GM12878 (cell line): ENCODE measurements at regions not wholly inside any gene's neighbourhood (a gene's known extent, or its start where the extent isn't known, plus 50 kb on each side); places are given as distances from the start of the nearest gene placed in this dataset.

Experiments
- ATAC-seq: fragments of 200-7000 bp; cut with Tn5 transposase; 3 replicates; pipeline ENCODE4 v1.9.1; 2020; ENCODE audit warnings: mild to moderate bottlenecking, moderate library complexity
- BruUV-seq: library from RNA; stranded (reverse); fragments of 400-500 nt; replicated peaks from 2 replicates; lab custom pipeline; 2021; lab: Mats Ljungman, UMichigan
- CTCF ChIA-PET: fragments of 300-600 bp; sonication (Branson Sonifier 250); formaldehyde crosslinking; extraction: SDS; loops from one replicate; lab custom pipeline; 2021; ENCODE audit warnings: inconsistent platforms; lab: Yijun Ruan, JAX
- POLR2A ChIA-PET: fragments of 350-600 bp; formaldehyde crosslinking; extraction: SDS; loops from one replicate; lab custom pipeline; 2021; ENCODE audit warnings: inconsistent platforms; lab: Charles Lee
- RAD21 ChIA-PET: fragments of 300-600 bp; sonication (Branson Sonifier 250); formaldehyde crosslinking; loops from one replicate; lab custom pipeline; 2023; ENCODE audit warnings: antibody characterized with exemption; ENCODE audit not compliant: unreplicated experiment; lab: Charles Lee
- SMC1A ChIA-PET: fragments of 300-600 bp; sonication (Branson Sonifier 250); formaldehyde crosslinking; loops from one replicate; lab custom pipeline; 2023; ENCODE audit not compliant: unreplicated experiment, uncharacterized antibody; lab: Charles Lee
- DNase-seq: peaks from one replicate; pipeline ENCODE4 v3.0.0-alpha.2; 2011; ENCODE audit warnings: low read depth, low spot score
- FAIRE-seq: peaks from 3 replicates; lab custom pipeline; 2011; peaks lifted over from hg19 to GRCh38; lab: Jason Lieb, UNC
- H2AFZ ChIP-seq: 2 replicates; pipeline ENCODE4 v1.6.0; 2011; ENCODE audit warnings: low read depth, low read length, control low read depth; ENCODE audit not compliant: control insufficient read depth
- H3K27ac ChIP-seq: 2 replicates; pipeline ENCODE4 v1.5.1; 2011; ENCODE audit warnings: control low read depth; ENCODE audit not compliant: control insufficient read depth, insufficient read depth
- H3K27me3 ChIP-seq, 2 experiments: replicated peaks in 1 of 2; 2 replicates each; pipeline versions ENCODE4 v1.6.0 to v1.6.1; 2011; ENCODE audit warnings: low read length in 1 of 2; ENCODE audit not compliant: control insufficient read depth in 2 of 2, insufficient read depth in 2 of 2
- H3K36me3 ChIP-seq, 2 experiments: 2 replicates each; pipeline ENCODE4 v1.5.1; 2011; ENCODE audit warnings: low read length in 1 of 2; ENCODE audit not compliant: control insufficient read depth in 2 of 2, insufficient read depth in 2 of 2
- H3K4me1 ChIP-seq: 2 replicates; pipeline ENCODE4 v1.6.1; 2011; ENCODE audit warnings: mild to moderate bottlenecking, low read length, moderate library complexity, mixed read lengths; ENCODE audit not compliant: control insufficient read depth, insufficient read depth
- H3K4me2 ChIP-seq: 2 replicates; pipeline ENCODE4 v1.6.0; 2011; ENCODE audit warnings: control low read depth; ENCODE audit not compliant: control insufficient read depth, insufficient read depth
- H3K4me3 ChIP-seq: fragments of 200-600 bp; sonication (generic); 2 replicates; pipeline ENCODE4 v1.5.1; 2016
- H3K79me2 ChIP-seq: 2 replicates; pipeline ENCODE4 v1.6.0; 2011; ENCODE audit warnings: low read length; ENCODE audit not compliant: control insufficient read depth, insufficient read depth
- H3K9ac ChIP-seq: 2 replicates; pipeline ENCODE4 v1.8.0; 2011; ENCODE audit warnings: low read length, control low read depth, mixed read lengths; ENCODE audit not compliant: control insufficient read depth, insufficient read depth
- H3K9me3 ChIP-seq: replicated peaks from 3 replicates; pipeline ENCODE4 v1.5.1; 2011; ENCODE audit warnings: mild to moderate bottlenecking, low read length; ENCODE audit not compliant: control insufficient read depth, insufficient read depth
- H4K20me1 ChIP-seq: 2 replicates; pipeline ENCODE4 v1.6.0; 2011; ENCODE audit not compliant: control insufficient read depth, insufficient read depth
- ASH2L ChIP-seq: fragments of 300-600, 200-600 bp; sonication (generic); IDR thresholded peaks from 2 replicates; pipeline ENCODE4 v1.6.1; 2017; ENCODE audit warnings: low read depth, mild to moderate bottlenecking, borderline replicate concordance
- BCLAF1 ChIP-seq: fragments of 450-650 bp; IDR thresholded peaks from 2 replicates; pipeline ENCODE4 v1.6.1; 2017; ENCODE audit warnings: antibody characterized with exemption, mild to moderate bottlenecking, moderate library complexity
- BMI1 ChIP-seq: fragments of 450-650 bp; IDR thresholded peaks from 2 replicates; pipeline ENCODE4 v1.6.1; 2016; ENCODE audit warnings: mild to moderate bottlenecking, moderate library complexity, borderline replicate concordance
- CBX5 ChIP-seq: sonication (generic); IDR thresholded peaks from 2 replicates; pipeline ENCODE4 v1.6.1; 2016; ENCODE audit warnings: low read depth, moderate library complexity, mild to moderate bottlenecking, inconsistent platforms
- CREB1 ChIP-seq: IDR thresholded peaks from 2 replicates; pipeline ENCODE4 v1.6.1; 2012; ENCODE audit warnings: low read depth, mild to moderate bottlenecking, inconsistent platforms
- CREM ChIP-seq: IDR thresholded peaks from 2 replicates; pipeline ENCODE4 v1.6.1; 2014; ENCODE audit warnings: antibody characterized with exemption, low read depth
- DPF2 ChIP-seq: fragments of 450-650 bp; IDR thresholded peaks from 2 replicates; pipeline ENCODE4 v1.6.1; 2017; ENCODE audit warnings: mild to moderate bottlenecking
- EP300 ChIP-seq, 2 experiments: fragments of 150-350 bp in 1 of 2; IDR thresholded peaks; 2 replicates each; pipeline ENCODE4 v1.6.1; 2011 to 2012; ENCODE audit warnings: low read depth in 2 of 2, low read length in 2 of 2, borderline replicate concordance in 1 of 2, improper control_type of control experiment in 1 of 2, inconsistent platforms in 1 of 2; ENCODE audit not compliant: control insufficient read depth in 1 of 2
- HDAC6 ChIP-seq: fragments of 200-600 bp; sonication (generic); IDR thresholded peaks from one replicate; pipeline ENCODE4 v1.8.0; 2017; ENCODE audit warnings: antibody characterized with exemption; ENCODE audit not compliant: unreplicated experiment
- NR2C1 ChIP-seq: fragments of 450-650 bp; IDR thresholded peaks from 2 replicates; pipeline ENCODE4 v1.6.1; 2017; ENCODE audit warnings: antibody characterized with exemption, mild to moderate bottlenecking, moderate library complexity
- PAX5 ChIP-seq: IDR thresholded peaks from 2 replicates; pipeline ENCODE4 v1.6.1; 2011; ENCODE audit warnings: low read depth, low read length, borderline replicate concordance
- RELB ChIP-seq: fragments of 450-650 bp; IDR thresholded peaks from 2 replicates; pipeline ENCODE4 v1.6.1; 2017; ENCODE audit warnings: low read depth, mild to moderate bottlenecking, moderate library complexity
- RFX5 ChIP-seq: IDR thresholded peaks from 2 replicates; pipeline ENCODE4 v1.6.1; 2011; ENCODE audit warnings: low read depth, low read length, improper control_type of control experiment
- SIN3A ChIP-seq: IDR thresholded peaks from 2 replicates; pipeline ENCODE4 v1.6.1; 2012; ENCODE audit warnings: low read depth, low read length, improper control_type of control experiment
- SP1 ChIP-seq: IDR thresholded peaks from one replicate; pipeline ENCODE4 v1.6.1; 2011; ENCODE audit warnings: low read depth, low read length
- SUPT20H ChIP-seq: IDR thresholded peaks from 2 replicates; pipeline ENCODE4 v1.6.1; 2011; ENCODE audit warnings: low read depth, mild to moderate bottlenecking, low read length, moderate library complexity, borderline replicate concordance; ENCODE audit not compliant: control insufficient read depth
- SUZ12 ChIP-seq: fragments of 200-600 bp; sonication (generic); IDR thresholded peaks from one replicate; pipeline ENCODE4 v1.6.1; 2018; ENCODE audit warnings: antibody characterized with exemption, mild to moderate bottlenecking; ENCODE audit not compliant: unreplicated experiment
- TAF1 ChIP-seq: IDR thresholded peaks from 2 replicates; pipeline ENCODE4 v1.6.1; 2011; ENCODE audit warnings: mild to moderate bottlenecking, low read depth, low read length, borderline replicate concordance
- TCF7 ChIP-seq: IDR thresholded peaks from 2 replicates; pipeline ENCODE4 v1.6.1; 2014; ENCODE audit warnings: antibody characterized with exemption, borderline replicate concordance
- WRNIP1 ChIP-seq: IDR thresholded peaks from 2 replicates; pipeline ENCODE4 v1.6.1; 2011; ENCODE audit warnings: low read depth, low read length, improper control_type of control experiment, borderline replicate concordance
- ZSCAN29 ChIP-seq: fragments of 450-650 bp; IDR thresholded peaks from 2 replicates; pipeline ENCODE4 v1.6.1; 2017; ENCODE audit warnings: mild to moderate bottlenecking, moderate library complexity
- WGBS: methylation state at CpG from one replicate; pipeline ENCODE4 v1.1.6; 2016; ENCODE audit warnings: low lambda C conversion rate; ENCODE audit not compliant: insufficient replicate concordance, insufficient coverage; ENCODE audit errors: missing lambda C conversion rate; 5-methylcytosine and 5-hydroxymethylcytosine counted together
- in situ Hi-C: fragments of 300-500 bp; cut with MboI; formaldehyde crosslinking; loops from 9 replicates; pipeline ENCODE4 v1.14.3; 2018; ENCODE audit warnings: mixed read lengths
- intact Hi-C: fragments of 100-400 bp; cut with micrococcal nuclease; formaldehyde crosslinking; loops from one replicate; pipeline ENCODE4 v1.14.2; 2022; ENCODE audit not compliant: unreplicated experiment

GRCh38 chr12:115375186-115375991 lies 691.4 kb upstream of the TBX3 start:
- no peaks in the 10 kb centered on the region for H4K20me1 ChIP-seq
- RAD21 ChIA-PET: interaction anchor here (1.0 to 1.4 kb wide), 2 partner anchors 14 to 34 kb away, joined by 3 to 4 read pairs; no protein-coding TSS in a partner anchor
- H3K36me3 ChIP-seq: no peaks in the 10 kb centered on the region
- H3K9ac ChIP-seq: peak overlapping the region; percentile 68; the same call in 1 of the 2 replicates
- H3K27me3 ChIP-seq: no peaks in the 10 kb centered on the region
- CTCF ChIA-PET: no interaction called here
- peak; percentile 96 for ATAC-seq
- H3K4me1 ChIP-seq: peaks cover 19% of the 10 kb centered on the region
- DNase-seq: peak; percentile 65
- no peaks in the 10 kb centered on the region for H3K79me2 ChIP-seq
- no TSS peak for BruUV-seq
- H3K4me3 ChIP-seq: no peak overlapping the region; the same call in 1 of the 2 replicates
- peak; percentile 96 for FAIRE-seq
- peak overlapping the region; percentile 79 for H3K4me2 ChIP-seq
- POLR2A ChIA-PET: no interaction called here
- in situ Hi-C loops (no loop called here), intact Hi-C loops (no loop called here)
- no peaks in the 10 kb centered on the region for H3K9me3 ChIP-seq
- SMC1A ChIA-PET: interaction anchor here (0.9 to 1.0 kb wide), 2 partner anchors 21 to 360 kb away, joined by 3 to 5 read pairs; no protein-coding TSS in a partner anchor
- peak overlapping the region; percentile 90 for H2AFZ ChIP-seq
- WGBS: 16% methylated on average over 12 of the region's 12 CpGs
- peak overlapping the region; percentile 90 for H3K27ac ChIP-seq
- TF ChIP-seq ASH2L (0 out of 2 replicates have a peak, but pooled peaks have one; percentile 74), BCLAF1 (no peak), CREB1 (no peak), BMI1 (no peak), SP1 (peak; percentile 48), SUPT20H (no peak), DPF2 (peak; percentile 65; the same call in 1 of the 2 replicates), TAF1 (peak; percentile 55; the same call in 1 of the 2 replicates), CREM (peak; percentile 40; the same call in 1 of the 2 replicates), ZSCAN29 (no peak), EP300 (IDR thresholded peaks at IDR 0.05; ENCODE audit: borderline replicate concordance in 1 of 2, control insufficient read depth in 1 of 2, low read depth in 2 of 2, low read length in 2 of 2) (peak in 1 of 2 experiments; percentile 45; a peak in 1 of 4 replicates), RELB (peak; percentile 69), WRNIP1 (no peak), CBX5 (no peak), SUZ12 (no peak), SIN3A (no peak), TCF7 (peak; percentile 85), PAX5 (peak; percentile 33; the same call in 1 of the 2 replicates), RFX5 (no peak), HDAC6 (no peak), NR2C1 (no peak)
